H1 (cell line): ENCODE measurements at regions not wholly inside any gene's neighbourhood (a gene's known extent, or its start where the extent isn't known, plus 50 kb on each side); places are given as distances from the start of the nearest gene placed in this dataset.

Experiments
- CTCF ChIA-PET: fragments of 300-600 bp; sonication (Branson Sonifier 250); formaldehyde crosslinking; loops from one replicate; lab custom pipeline; 2021; ENCODE audit not compliant: partially characterized antibody; lab: Charles Lee
- POLR2A ChIA-PET: fragments of 300-600 bp; sonication (Branson Sonifier 250); formaldehyde crosslinking; loops from one replicate; lab custom pipeline; 2021; ENCODE audit warnings: inconsistent platforms; ENCODE audit not compliant: partially characterized antibody; lab: Charles Lee
- DNase-seq, 2 experiments: peaks; one replicate each; pipeline versions ENCODE4 v3.0.0 to v3.0.0-alpha.2; 2010 to 2022; ENCODE audit warnings: low spot score in 2 of 2, low read depth in 1 of 2, mixed read lengths in 1 of 2
- FAIRE-seq: peaks from 2 replicates; lab custom pipeline; 2011; peaks lifted over from hg19 to GRCh38; lab: Jason Lieb, UNC
- H2AFZ ChIP-seq: 2 replicates; pipeline ENCODE4 v1.8.1; 2012; ENCODE audit warnings: low read length, inconsistent platforms
- H2AK5ac ChIP-seq: 2 replicates; pipeline ENCODE4 v1.6.1; 2013; ENCODE audit warnings: low read depth, low read length
- H2BK120ac ChIP-seq: replicated peaks from 2 replicates; pipeline ENCODE3; 2013; ENCODE audit warnings: low read depth, low read length, inconsistent platforms
- H2BK12ac ChIP-seq: 2 replicates; pipeline ENCODE4 v1.6.1; 2013; ENCODE audit warnings: low read depth, low read length
- H2BK15ac ChIP-seq: 2 replicates; pipeline ENCODE4 v1.6.1; 2013; ENCODE audit warnings: low read length
- H2BK20ac ChIP-seq: 2 replicates; pipeline ENCODE4 v1.6.1; 2013; ENCODE audit warnings: low read length
- H2BK5ac ChIP-seq: 2 replicates; pipeline ENCODE4 v1.6.1; 2013; ENCODE audit warnings: low read depth, low read length
- H3K14ac ChIP-seq: 2 replicates; pipeline ENCODE4 v1.6.1; 2013; ENCODE audit warnings: inconsistent platforms; ENCODE audit not compliant: insufficient read length
- H3K18ac ChIP-seq: 2 replicates; pipeline ENCODE4 v1.6.1; 2013; ENCODE audit warnings: low read length; ENCODE audit errors: extremely low read depth
- H3K23ac ChIP-seq: 2 replicates; pipeline ENCODE4 v1.6.1; 2013; ENCODE audit warnings: inconsistent platforms; ENCODE audit not compliant: insufficient read length
- H3K23me2 ChIP-seq: 2 replicates; pipeline ENCODE4 v1.6.1; 2013; ENCODE audit warnings: low read depth, low read length
- H3K27ac ChIP-seq: 2 replicates; pipeline ENCODE4 v1.6.1; 2011; ENCODE audit warnings: low read depth, low read length, inconsistent platforms
- H3K27me3 ChIP-seq, 4 experiments: replicated peaks in 1 of 4; 1 replicate in 1 of 4; 2 replicates in 3 of 4; pipeline versions ENCODE4 v1.6.1 to v1.8.1; 2011 to 2013; ENCODE audit warnings: low read length in 3 of 4, mild to moderate bottlenecking in 3 of 4, inconsistent platforms in 2 of 4, mixed read lengths in 2 of 4, moderate library complexity in 1 of 4; ENCODE audit not compliant: control insufficient read depth in 3 of 4, insufficient read depth in 3 of 4; ENCODE audit errors: extremely low read depth in 1 of 4
- H3K36me3 ChIP-seq, 4 experiments: 2 replicates each; pipeline versions ENCODE4 v1.6.1 to v1.8.1; 2011 to 2013; ENCODE audit warnings: mild to moderate bottlenecking in 4 of 4, low read length in 3 of 4, moderate library complexity in 2 of 4, control low read depth in 1 of 4, inconsistent platforms in 1 of 4; ENCODE audit not compliant: insufficient read depth in 4 of 4, control insufficient read depth in 2 of 4
- H3K4ac ChIP-seq: replicated peaks from 2 replicates; pipeline ENCODE3; 2013; ENCODE audit warnings: low read length, low read depth, mixed read lengths, inconsistent platforms; ENCODE audit not compliant: insufficient read length
- H3K4me1 ChIP-seq, 4 experiments: replicated peaks in 1 of 4; 1 replicate in 1 of 4; 2 replicates in 3 of 4; pipeline versions ENCODE4 v1.6.1 to v1.8.1; 2011 to 2013; ENCODE audit warnings: low read length in 3 of 4, inconsistent platforms in 2 of 4, mixed read lengths in 1 of 4; ENCODE audit not compliant: insufficient read depth in 4 of 4, control insufficient read depth in 3 of 4
- H3K4me2 ChIP-seq, 2 experiments: 2 replicates each; pipeline versions ENCODE4 v1.6.1 to v1.8.1; 2011 to 2013; ENCODE audit warnings: low read depth in 2 of 2, low read length in 2 of 2, control low read depth in 1 of 2, inconsistent platforms in 1 of 2, mild to moderate bottlenecking in 1 of 2; ENCODE audit not compliant: insufficient read depth in 1 of 2
- H3K4me3 ChIP-seq, 4 experiments: fragments of 200-600, 300-600 bp in 1 of 4; sonication (generic), shearing (Covaris generic), sonication (Bioruptor Twin) in 1 of 4; 2 replicates each; pipeline versions ENCODE4 v1.5.1 to v1.8.1; 2011 to 2016; ENCODE audit warnings: low read length in 4 of 4, low read depth in 3 of 4, control low read depth in 2 of 4, inconsistent platforms in 2 of 4, mild to moderate bottlenecking in 2 of 4, mixed read lengths in 1 of 4, moderate library complexity in 1 of 4; ENCODE audit not compliant: insufficient read depth in 2 of 4; ENCODE audit errors: extremely low read depth in 1 of 4
- H3K56ac ChIP-seq: replicated peaks from 2 replicates; pipeline ENCODE3; 2013; ENCODE audit warnings: low read depth, mild to moderate bottlenecking, mixed read lengths, low read length, inconsistent platforms; ENCODE audit not compliant: insufficient read length
- H3K79me1 ChIP-seq: 2 replicates; pipeline ENCODE4 v1.6.1; 2013; ENCODE audit warnings: low read depth, low read length, control low read depth
- H3K79me2 ChIP-seq, 2 experiments: 2 replicates each; pipeline versions ENCODE4 v1.6.1 to v1.8.1; 2012 to 2013; ENCODE audit warnings: low read length in 2 of 2, mild to moderate bottlenecking in 2 of 2, inconsistent platforms in 1 of 2; ENCODE audit not compliant: insufficient read depth in 2 of 2, control insufficient read depth in 1 of 2
- H3K9ac ChIP-seq, 4 experiments: replicated peaks in 1 of 4; 1 replicate in 1 of 4; 2 replicates in 3 of 4; pipeline versions ENCODE4 v1.6.1 to v1.8.1; 2011 to 2013; ENCODE audit warnings: low read depth in 3 of 4, low read length in 3 of 4, control low read depth in 2 of 4, mild to moderate bottlenecking in 2 of 4, moderate library complexity in 2 of 4, inconsistent platforms in 1 of 4; ENCODE audit errors: extremely low read depth in 1 of 4
- H3K9me3 ChIP-seq, 2 experiments: 2 replicates each; pipeline versions ENCODE4 v1.6.1 to v1.8.1; 2012 to 2013; ENCODE audit warnings: mild to moderate bottlenecking in 2 of 2, moderate library complexity in 2 of 2, control low read depth in 1 of 2, inconsistent platforms in 1 of 2, low read depth in 1 of 2, low read length in 1 of 2, mixed read lengths in 1 of 2; ENCODE audit not compliant: insufficient read depth in 2 of 2
- H4K20me1 ChIP-seq, 2 experiments: replicated peaks in 1 of 2; 2 replicates each; pipeline versions ENCODE3 to v1.8.1; 2011 to 2013; ENCODE audit warnings: inconsistent platforms in 2 of 2, low read length in 2 of 2, mild to moderate bottlenecking in 1 of 2; ENCODE audit not compliant: insufficient read depth in 2 of 2, control insufficient read depth in 1 of 2
- H4K5ac ChIP-seq: 2 replicates; pipeline ENCODE4 v1.6.1; 2013; ENCODE audit warnings: low read length, low read depth, mixed read lengths, inconsistent platforms; ENCODE audit not compliant: insufficient read length
- H4K8ac ChIP-seq: 2 replicates; pipeline ENCODE4 v1.8.0; 2013; ENCODE audit warnings: mild to moderate bottlenecking, moderate library complexity, low read length, inconsistent platforms; ENCODE audit not compliant: insufficient read depth; ENCODE audit errors: extremely low read depth
- H4K91ac ChIP-seq: replicated peaks from 2 replicates; pipeline ENCODE3; 2013; ENCODE audit warnings: low read length, mixed read lengths, inconsistent platforms; ENCODE audit not compliant: insufficient read length
- BRCA1 ChIP-seq: IDR thresholded peaks from 2 replicates; pipeline ENCODE4 v1.6.1; 2012; ENCODE audit warnings: low read depth, low read length, improper control_type of control experiment
- GTF2F1 ChIP-seq: IDR thresholded peaks from 2 replicates; pipeline ENCODE4 v1.6.1; 2012; ENCODE audit warnings: low read depth, low read length, improper control_type of control experiment, borderline replicate concordance
- KDM5A ChIP-seq: fragments of 200-600 bp; IDR thresholded peaks from 2 replicates; pipeline ENCODE4 v1.7.1; 2012; ENCODE audit warnings: mild to moderate bottlenecking, low read length, inconsistent platforms, mixed read lengths
- RAD21 ChIP-seq, 2 experiments: IDR thresholded peaks in 1 of 2; conservative IDR thresholded peaks in 1 of 2; 2 replicates each; pipeline ENCODE4 v1.6.1; 2011; ENCODE audit warnings: low read depth in 2 of 2, low read length in 2 of 2, improper control_type of control experiment in 1 of 2, inconsistent platforms in 1 of 2, mild to moderate bottlenecking in 1 of 2, moderate library complexity in 1 of 2
- RBBP5 ChIP-seq: IDR thresholded peaks from 2 replicates; pipeline ENCODE4 v1.7.1; 2012; ENCODE audit warnings: low read depth, mild to moderate bottlenecking, inconsistent platforms, low read length, moderate library complexity, borderline replicate concordance
- RXRA ChIP-seq: IDR thresholded peaks from 2 replicates; pipeline ENCODE4 v1.6.1; 2011; ENCODE audit warnings: low read depth, mild to moderate bottlenecking, low read length, moderate library complexity; ENCODE audit not compliant: insufficient read depth
- SP2 ChIP-seq: IDR thresholded peaks from 2 replicates; pipeline ENCODE4 v1.6.1; 2012; ENCODE audit warnings: mild to moderate bottlenecking, low read length, inconsistent platforms
- WGBS, 2 experiments: shearing (Covaris generic) in 1 of 2; methylation state at CpG; one replicate each; pipeline versions ENCODE4 v1.1.6 to v1.1.7; 2013 to 2015; ENCODE audit warnings: low lambda C conversion rate in 2 of 2, mixed read lengths in 2 of 2, inconsistent platforms in 1 of 2, low coverage in 1 of 2, missing lambda C conversion rate in 1 of 2; ENCODE audit not compliant: insufficient replicate concordance in 2 of 2, insufficient coverage in 1 of 2, insufficient read length in 1 of 2; ENCODE audit errors: extremely low coverage in 1 of 2, missing lambda C conversion rate in 1 of 2; 5-methylcytosine and 5-hydroxymethylcytosine counted together
- TF ChIP-seq, protein P1 (sequence below): IDR thresholded peaks from 2 replicates; pipeline ENCODE4 v1.6.1; 2011; ENCODE audit warnings: low read length, improper control_type of control experiment
- TF ChIP-seq, protein P2 (sequence below): IDR thresholded peaks from 2 replicates; pipeline ENCODE4 v1.6.1; 2012; ENCODE audit warnings: low read length, inconsistent platforms

DNA sequence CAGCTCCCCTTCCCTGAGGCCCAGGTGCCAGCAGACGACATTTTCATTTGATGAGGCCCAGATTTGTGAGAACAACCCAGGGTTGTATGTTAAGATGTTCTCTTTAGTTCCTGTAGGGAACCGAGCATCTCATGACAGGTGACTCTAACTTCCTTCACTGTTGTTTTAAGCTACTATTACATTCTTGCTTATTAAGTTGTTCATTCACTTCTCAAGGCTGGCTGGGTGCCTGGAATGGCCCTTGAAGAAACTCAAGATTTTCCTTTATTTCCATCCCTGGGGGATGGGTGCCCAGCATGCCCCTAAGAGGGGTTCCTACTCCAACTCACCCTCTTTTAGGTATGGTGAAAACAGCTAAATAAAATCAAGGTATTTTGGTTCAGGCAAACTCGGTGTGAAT is 111.5 kb upstream of the SYNDIG1 start:
- no peak overlapping the region for H2AFZ ChIP-seq

More for the DNA sequence above, 111.5 kb upstream of the SYNDIG1 start:
- no peak overlapping the region for H2AK5ac ChIP-seq
- DNase-seq (no peak), FAIRE-seq (no peak)
- H4K8ac ChIP-seq, result no peak overlapping the region
- H3K27ac ChIP-seq, result no peak overlapping the region
- no peak overlapping the region for H2BK15ac ChIP-seq
- ChIA-PET POLR2A (no interaction called here), CTCF (interaction anchor here (0.6 to 1.7 kb wide), 3 partner anchors 17 to 326 kb away, joined by 3 to 4 read pairs (median 3); no protein-coding TSS in a partner anchor)
- WGBS, 2 experiments, result 86% methylated on average over 3 of the region's 3 CpGs; no CpG with 5 or more reads in 1 of the 2 experiments
- no peak overlapping the region for H2BK12ac ChIP-seq
- no peaks in the 10 kb centered on the region for H3K79me2 ChIP-seq
- H3K9me3 ChIP-seq, result peaks cover 8% of the 10 kb centered on the region in 2 experiments
- H4K20me1 ChIP-seq, result no peaks in the 10 kb centered on the region
- H3K14ac ChIP-seq, result no peak overlapping the region
- no peaks in the 10 kb centered on the region for H3K23me2 ChIP-seq
- no peak overlapping the region for H3K9ac ChIP-seq
- no peak overlapping the region for H4K5ac ChIP-seq
- no peak overlapping the region for H3K18ac ChIP-seq
- H3K79me1 ChIP-seq, result no peaks in the 10 kb centered on the region
- no peak overlapping the region for H2BK20ac ChIP-seq
- H2BK5ac ChIP-seq, result no peak overlapping the region
- no peaks in the 10 kb centered on the region for H3K27me3 ChIP-seq
- TF ChIP-seq, protein P1, sequence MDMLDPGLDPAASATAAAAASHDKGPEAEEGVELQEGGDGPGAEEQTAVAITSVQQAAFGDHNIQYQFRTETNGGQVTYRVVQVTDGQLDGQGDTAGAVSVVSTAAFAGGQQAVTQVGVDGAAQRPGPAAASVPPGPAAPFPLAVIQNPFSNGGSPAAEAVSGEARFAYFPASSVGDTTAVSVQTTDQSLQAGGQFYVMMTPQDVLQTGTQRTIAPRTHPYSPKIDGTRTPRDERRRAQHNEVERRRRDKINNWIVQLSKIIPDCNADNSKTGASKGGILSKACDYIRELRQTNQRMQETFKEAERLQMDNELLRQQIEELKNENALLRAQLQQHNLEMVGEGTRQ, result no peak
- TF ChIP-seq KDM5A (no peak), BRCA1 (no peak), SP2 (no peak), RBBP5 (no peak), GTF2F1 (no peak), RXRA (no peak), RAD21 (IDR thresholded peaks at IDR 0.05 in 1 of 2, conservative IDR thresholded peaks at IDR 0.05 in 1 of 2; ENCODE audit: low read depth in 2 of 2, low read length in 2 of 2) (no peak)
- TF ChIP-seq, protein P2, sequence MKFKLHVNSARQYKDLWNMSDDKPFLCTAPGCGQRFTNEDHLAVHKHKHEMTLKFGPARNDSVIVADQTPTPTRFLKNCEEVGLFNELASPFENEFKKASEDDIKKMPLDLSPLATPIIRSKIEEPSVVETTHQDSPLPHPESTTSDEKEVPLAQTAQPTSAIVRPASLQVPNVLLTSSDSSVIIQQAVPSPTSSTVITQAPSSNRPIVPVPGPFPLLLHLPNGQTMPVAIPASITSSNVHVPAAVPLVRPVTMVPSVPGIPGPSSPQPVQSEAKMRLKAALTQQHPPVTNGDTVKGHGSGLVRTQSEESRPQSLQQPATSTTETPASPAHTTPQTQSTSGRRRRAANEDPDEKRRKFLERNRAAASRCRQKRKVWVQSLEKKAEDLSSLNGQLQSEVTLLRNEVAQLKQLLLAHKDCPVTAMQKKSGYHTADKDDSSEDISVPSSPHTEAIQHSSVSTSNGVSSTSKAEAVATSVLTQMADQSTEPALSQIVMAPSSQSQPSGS, result no peak
- no peaks in the 10 kb centered on the region for H3K36me3 ChIP-seq
- no peak overlapping the region for H3K4ac ChIP-seq
- peaks cover 0 to 2% (median 0%) of the 10 kb centered on the region in 4 experiments; a peak in 2 of 7 replicates for H3K4me1 ChIP-seq
- H4K91ac ChIP-seq, result no peak overlapping the region
- no peak overlapping the region for H3K4me3 ChIP-seq
- H2BK120ac ChIP-seq, result no peak overlapping the region
- H3K23ac ChIP-seq, result no peak overlapping the region
- no peak overlapping the region for H3K4me2 ChIP-seq
- no peak overlapping the region for H3K56ac ChIP-seq
